ENCODE measurements at regions not wholly inside any gene's neighbourhood (a gene's known extent, or its start where the extent isn't known, plus 50 kb on each side); places are given as distances from the start of the nearest gene placed in this dataset.

GRCh38 chr14:34051966-34052657 lies 101.2 kb upstream of the EGLN3 start:
- H3K79me2 ChIP-seq (replicated peaks; ENCODE audit: insufficient read depth, low read length) = no peaks in the 10 kb centered on the region
- H3K4me2 ChIP-seq (ENCODE audit: low read length) = no peak overlapping the region
- TF ChIP-seq CTCF (IDR thresholded peaks at IDR 0.05; ENCODE audit: poor library complexity, severe bottlenecking) (no peak), REST (IDR thresholded peaks at IDR 0.05; ENCODE audit: borderline replicate concordance) (no peak), MXI1 (conservative IDR thresholded peaks at IDR 0.05; ENCODE audit: poor library complexity, severe bottlenecking) (no peak), SMC3 (conservative IDR thresholded peaks at IDR 0.05; ENCODE audit: poor library complexity) (no peak), TAF1 (IDR thresholded peaks at IDR 0.05; ENCODE audit: low read depth) (no peak), EZH2 (IDR thresholded peaks at IDR 0.05; ENCODE audit: borderline replicate concordance, insufficient read depth, low read length, poor library complexity, severe bottlenecking) (no peak), EP300 (conservative IDR thresholded peaks at IDR 0.05; ENCODE audit: poor library complexity, severe bottlenecking) (no peak), RAD21 (conservative IDR thresholded peaks at IDR 0.05) (no peak), POLR2AphosphoS5 (IDR thresholded peaks at IDR 0.05) (no peak)
- H3F3A ChIP-seq (ENCODE audit: insufficient read depth, low read length, poor library complexity, severe bottlenecking) = no peaks in the 10 kb centered on the region
- H3K27me3 ChIP-seq (ENCODE audit: insufficient read depth, low read depth, low read length) = no peaks in the 10 kb centered on the region
- H3K36me3 ChIP-seq (ENCODE audit: insufficient read depth, low read length) = no peaks in the 10 kb centered on the region
- H3K9ac ChIP-seq (ENCODE audit: low read length) = no peak overlapping the region
- no peaks in the 10 kb centered on the region for H3K9me2 ChIP-seq (ENCODE audit: insufficient read depth, low read length)
- no peaks in the 10 kb centered on the region for H3K9me3 ChIP-seq (ENCODE audit: low read length)
- H3K27ac ChIP-seq (ENCODE audit: low read length) = no peak overlapping the region
- H4K20me1 ChIP-seq (ENCODE audit: insufficient read depth) = no peaks in the 10 kb centered on the region
- H2AFZ ChIP-seq (ENCODE audit: low read depth, low read length) = no peak overlapping the region
- H3K4me3 ChIP-seq (ENCODE audit: low read length) = no peak overlapping the region

GRCh38 chr14:34050606-34051005 lies 99.7 kb upstream of the EGLN3 start:
- H3K36me3 ChIP-seq (ENCODE audit: insufficient read depth, low read length) = no peaks in the 10 kb centered on the region
- TF ChIP-seq MXI1 (conservative IDR thresholded peaks at IDR 0.05; ENCODE audit: poor library complexity, severe bottlenecking) (no peak), EP300 (conservative IDR thresholded peaks at IDR 0.05; ENCODE audit: poor library complexity, severe bottlenecking) (no peak), TAF1 (IDR thresholded peaks at IDR 0.05; ENCODE audit: low read depth) (no peak), POLR2AphosphoS5 (IDR thresholded peaks at IDR 0.05) (no peak), EZH2 (IDR thresholded peaks at IDR 0.05; ENCODE audit: borderline replicate concordance, insufficient read depth, low read length, poor library complexity, severe bottlenecking) (no peak), REST (IDR thresholded peaks at IDR 0.05; ENCODE audit: borderline replicate concordance) (no peak)
- no peaks in the 10 kb centered on the region for H3K9me3 ChIP-seq (ENCODE audit: low read length)

More at GRCh38 chr14:34050606-34051005, 99.7 kb upstream of the EGLN3 start:
- H3K9ac ChIP-seq (ENCODE audit: low read length) = no peak overlapping the region
- no peaks in the 10 kb centered on the region for H3F3A ChIP-seq (ENCODE audit: insufficient read depth, low read length, poor library complexity, severe bottlenecking)
- no peak overlapping the region for H2AFZ ChIP-seq (ENCODE audit: low read depth, low read length)
- H4K20me1 ChIP-seq (ENCODE audit: insufficient read depth) = no peaks in the 10 kb centered on the region
- H3K9me2 ChIP-seq (ENCODE audit: insufficient read depth, low read length) = no peaks in the 10 kb centered on the region
- H3K27ac ChIP-seq (ENCODE audit: low read length) = no peak overlapping the region
- H3K79me2 ChIP-seq (replicated peaks; ENCODE audit: insufficient read depth, low read length) = no peaks in the 10 kb centered on the region
- no peak overlapping the region for H3K4me3 ChIP-seq (ENCODE audit: low read length)
- H3K4me2 ChIP-seq (ENCODE audit: low read length) = no peak overlapping the region
- H3K27me3 ChIP-seq (ENCODE audit: insufficient read depth, low read depth, low read length) = no peaks in the 10 kb centered on the region
